Sigmoid colon (tissue), 6 donors: ENCODE measurements at regions not wholly inside any gene's neighbourhood (a gene's known extent, or its start where the extent isn't known, plus 50 kb on each side); places are given as distances from the start of the nearest gene placed in this dataset.

Experiments used
- DNase-seq: peaks from one replicate; pipeline ENCODE4 v3.0.0-alpha.2; 2019
- H3K27ac ChIP-seq, 4 donors: fragments of 200-600 bp; sonication (generic); one replicate each; pipeline ENCODE4 v1.5.1; 2016 to 2019; ENCODE audit warnings: mild to moderate bottlenecking in 1 of 4
- H3K27me3 ChIP-seq, 3 donors: fragments of 200-600 bp; sonication (generic); one replicate each; pipeline ENCODE4 v1.5.1; 2019; ENCODE audit warnings: mild to moderate bottlenecking in 1 of 3
- H3K36me3 ChIP-seq, 4 donors: fragments of 200-600 bp; sonication (generic); one replicate each; pipeline ENCODE4 v1.5.1; 2016 to 2019
- H3K4me1 ChIP-seq, 4 donors: fragments of 200-600 bp; sonication (generic); one replicate each; pipeline ENCODE4 v1.5.1; 2017 to 2019
- H3K4me3 ChIP-seq, 4 donors: fragments of 200-600 bp; sonication (generic); one replicate each; pipeline ENCODE4 v1.5.1; 2017 to 2019; ENCODE audit warnings: mild to moderate bottlenecking in 2 of 4, moderate library complexity in 1 of 4
- H3K9me3 ChIP-seq, 4 donors: fragments of 200-600 bp in 3 of 4; sonication (generic) in 3 of 4; one replicate each; pipeline versions ENCODE4 v1.5.1 to v1.6.1; 2013 to 2019
- CTCF ChIP-seq, 4 experiments: fragments of 450-650 bp in 3 of 4; fragments of 200-600 bp in 1 of 4; IDR thresholded peaks; one replicate each; pipeline ENCODE4 v1.5.1; 2016 to 2019; ENCODE audit warnings: antibody characterized with exemption in 4 of 4, mild to moderate bottlenecking in 3 of 4, moderate library complexity in 2 of 4
- EP300 ChIP-seq, 4 donors: sonication (generic); formaldehyde crosslinking; IDR thresholded peaks; one replicate each; pipeline ENCODE4 v1.6.1; 2017; ENCODE audit warnings: antibody characterized with exemption in 4 of 4
- POLR2A ChIP-seq, 2 donors: fragments of 450-650 bp; IDR thresholded peaks; one replicate each; pipeline ENCODE4 v1.6.1; 2016; ENCODE audit warnings: antibody characterized with exemption in 2 of 2, mild to moderate bottlenecking in 2 of 2, moderate library complexity in 2 of 2
- POLR2AphosphoS5 ChIP-seq, 4 donors: sonication (generic); formaldehyde crosslinking; IDR thresholded peaks; one replicate each; pipeline ENCODE4 v1.6.1; 2017; ENCODE audit warnings: antibody characterized with exemption in 4 of 4
- WGBS, 2 donors: extraction: QIAGEN DNeasy Blood & Tissue Kit; methylation state at CpG; one replicate each; pipeline ENCODE4 v1.1.7; 2013; 5-methylcytosine and 5-hydroxymethylcytosine counted together
- intact Hi-C: fragments of 100-400 bp; cut with DNase I; formaldehyde crosslinking; loops from one replicate; pipeline ENCODE4 v1.15.1; 2023
- donor health status: healthy with polysubstance abuse.
- donor health status: healthy.

GRCh38 chr11:27184458-27185312 lies 144.1 kb downstream of the BBOX1 start:
- Histone ChIP-seq H3K36me3 (no peaks in the 10 kb centered on the region), H3K9me3 (no peaks in the 10 kb centered on the region), H3K4me1 (peaks cover 0 to 29% (median 14%) of the 10 kb centered on the region in 4 donors), H3K27me3 (no peaks in the 10 kb centered on the region), H3K27ac (no peak overlapping the region), H3K4me3 (no peak overlapping the region)
- DNase-seq, result no peak
- intact Hi-C loops, result loop anchor here (2.0 to 5.0 kb wide), 2 partner anchors 98 to 302 kb away; no protein-coding TSS in a partner anchor
- 78 to 83% methylated on average over 6 of the region's 6 CpGs for WGBS, 2 donors
- TF ChIP-seq CTCF (IDR thresholded peaks at IDR 0.05) (no peak), POLR2A (IDR thresholded peaks at IDR 0.05) (no peak), EP300 (IDR thresholded peaks at IDR 0.05) (no peak), POLR2AphosphoS5 (IDR thresholded peaks at IDR 0.05) (no peak)

GRCh38 chr11:27183672-27184457 lies 143.2 kb downstream of the BBOX1 start:
- intact Hi-C loops, result loop anchor here (2.0 to 5.0 kb wide), 2 partner anchors 98 to 303 kb away; no protein-coding TSS in a partner anchor
- H3K4me3 ChIP-seq, result no peak overlapping the region
- TF ChIP-seq POLR2A (IDR thresholded peaks at IDR 0.05) (no peak), CTCF (IDR thresholded peaks at IDR 0.05) (peak; percentile 52 to 74 (median 71)), EP300 (IDR thresholded peaks at IDR 0.05) (no peak), POLR2AphosphoS5 (IDR thresholded peaks at IDR 0.05) (no peak)
- DNase-seq, result peak; percentile 74
- 10 to 32% methylated on average over 6 of the region's 6 CpGs for WGBS, 2 donors
- H3K36me3 ChIP-seq, result no peaks in the 10 kb centered on the region
- H3K27me3 ChIP-seq, result no peaks in the 10 kb centered on the region
- no peak overlapping the region for H3K27ac ChIP-seq
- H3K4me1 ChIP-seq, result peaks cover 0 to 20% (median 9%) of the 10 kb centered on the region in 4 donors
- no peaks in the 10 kb centered on the region for H3K9me3 ChIP-seq

GRCh38 chr11:27179334-27179733 lies 138.7 kb downstream of the BBOX1 start:
- Histone ChIP-seq H3K36me3 (no peaks in the 10 kb centered on the region), H3K27ac (no peak overlapping the region), H3K9me3 (no peaks in the 10 kb centered on the region), H3K4me3 (no peak overlapping the region), H3K27me3 (no peaks in the 10 kb centered on the region), H3K4me1 (peaks cover 0 to 4% (median 2%) of the 10 kb centered on the region in 4 donors)
- intact Hi-C loops, result loop anchor here (2.0 kb wide), 1 partner anchor 313 kb away; no protein-coding TSS in a partner anchor
- DNase-seq, result no peak
- TF ChIP-seq POLR2A (IDR thresholded peaks at IDR 0.05), result no peak
- 70 to 94% methylated on average over 3 of the region's 3 CpGs for WGBS, 2 donors

- Histone ChIP-seq H3K4me3 (no peak overlapping the region), H3K36me3 (no peaks in the 10 kb centered on the region), H3K4me1 (no peaks in the 10 kb centered on the region), H3K27me3 (no peaks in the 10 kb centered on the region), H3K27ac (no peak overlapping the region), H3K9me3 (no peaks in the 10 kb centered on the region)
- no peak for TF ChIP-seq POLR2A (IDR thresholded peaks at IDR 0.05)
- TF ChIP-seq EP300 (IDR thresholded peaks at IDR 0.05), result no peak
- TF ChIP-seq CTCF (IDR thresholded peaks at IDR 0.05), result no peak
- no peak for TF ChIP-seq POLR2AphosphoS5 (IDR thresholded peaks at IDR 0.05)
- intact Hi-C loops, result loop anchor here (2.0 kb wide), 1 partner anchor 314 kb away; no protein-coding TSS in a partner anchor
- 88 to 91% methylated on average over 5 of the region's 5 CpGs for WGBS, 2 donors
- DNase-seq, result no peak
These were observed 138.2 kb downstream of the BBOX1 start for GRCh38 chr11:27178859-27179258.
